Gastrocnemius medialis (tissue), 4 donors: ENCODE measurements at regions not wholly inside any gene's neighbourhood (a gene's known extent, or its start where the extent isn't known, plus 50 kb on each side); places are given as distances from the start of the nearest gene placed in this dataset.

Experiments used
- CTCF ChIP-seq, 5 experiments: fragments of 450-650 bp in 3 of 5; fragments of 200-600 bp in 2 of 5; sonication (generic) in 2 of 5; IDR thresholded peaks in 4 of 5; conservative IDR thresholded peaks in 1 of 5; 1 replicate in 4 of 5; 2 replicates in 1 of 5; pipeline ENCODE4 v1.5.1; 2016 to 2019; ENCODE audit warnings: antibody characterized with exemption in 5 of 5, mild to moderate bottlenecking in 3 of 5, moderate library complexity in 3 of 5
- POLR2A ChIP-seq, 2 donors: fragments of 450-650 bp; IDR thresholded peaks; one replicate each; pipeline ENCODE4 v1.6.1; 2017; ENCODE audit warnings: antibody characterized with exemption in 2 of 2, mild to moderate bottlenecking in 2 of 2, moderate library complexity in 2 of 2

- TF ChIP-seq CTCF (IDR thresholded peaks at IDR 0.05 in 4 of 5, conservative IDR thresholded peaks at IDR 0.05 in 1 of 5) (no peak), POLR2A (IDR thresholded peaks at IDR 0.05) (no peak)
Measured at GRCh38 chr14:100445436-100446088, 122.4 kb downstream of the SLC25A47 start.
